AG09319 (cell line): ENCODE measurements at regions not wholly inside any gene's neighbourhood (a gene's known extent, or its start where the extent isn't known, plus 50 kb on each side); places are given as distances from the start of the nearest gene placed in this dataset.

ENCODE experiments used
- DNase-seq: peaks from one replicate; pipeline ENCODE4 v3.0.0-alpha.2; 2010; ENCODE audit warnings: low read depth; ENCODE audit errors: extremely low read depth
- TF ChIP-seq, protein P1 (sequence below): IDR thresholded peaks from 2 replicates; pipeline ENCODE4 v1.5.1; 2011; ENCODE audit warnings: low read depth, mild to moderate bottlenecking, inconsistent platforms, low read length, moderate library complexity

GRCh38 chr21:15406791-15407190, 323.0 kb upstream of the USP25 start:
- DNase-seq: no peak
- TF ChIP-seq, protein P1, sequence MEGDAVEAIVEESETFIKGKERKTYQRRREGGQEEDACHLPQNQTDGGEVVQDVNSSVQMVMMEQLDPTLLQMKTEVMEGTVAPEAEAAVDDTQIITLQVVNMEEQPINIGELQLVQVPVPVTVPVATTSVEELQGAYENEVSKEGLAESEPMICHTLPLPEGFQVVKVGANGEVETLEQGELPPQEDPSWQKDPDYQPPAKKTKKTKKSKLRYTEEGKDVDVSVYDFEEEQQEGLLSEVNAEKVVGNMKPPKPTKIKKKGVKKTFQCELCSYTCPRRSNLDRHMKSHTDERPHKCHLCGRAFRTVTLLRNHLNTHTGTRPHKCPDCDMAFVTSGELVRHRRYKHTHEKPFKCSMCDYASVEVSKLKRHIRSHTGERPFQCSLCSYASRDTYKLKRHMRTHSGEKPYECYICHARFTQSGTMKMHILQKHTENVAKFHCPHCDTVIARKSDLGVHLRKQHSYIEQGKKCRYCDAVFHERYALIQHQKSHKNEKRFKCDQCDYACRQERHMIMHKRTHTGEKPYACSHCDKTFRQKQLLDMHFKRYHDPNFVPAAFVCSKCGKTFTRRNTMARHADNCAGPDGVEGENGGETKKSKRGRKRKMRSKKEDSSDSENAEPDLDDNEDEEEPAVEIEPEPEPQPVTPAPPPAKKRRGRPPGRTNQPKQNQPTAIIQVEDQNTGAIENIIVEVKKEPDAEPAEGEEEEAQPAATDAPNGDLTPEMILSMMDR: no peak

GRCh38 chr21:15407585-15407984, 322.2 kb upstream of the USP25 start:
- TF ChIP-seq, protein P1: no peak
- DNase-seq: no peak

GRCh38 chr21:15408089-15408488, 321.7 kb upstream of the USP25 start:
- TF ChIP-seq, protein P1: no peak
- DNase-seq: no peak

DNA sequence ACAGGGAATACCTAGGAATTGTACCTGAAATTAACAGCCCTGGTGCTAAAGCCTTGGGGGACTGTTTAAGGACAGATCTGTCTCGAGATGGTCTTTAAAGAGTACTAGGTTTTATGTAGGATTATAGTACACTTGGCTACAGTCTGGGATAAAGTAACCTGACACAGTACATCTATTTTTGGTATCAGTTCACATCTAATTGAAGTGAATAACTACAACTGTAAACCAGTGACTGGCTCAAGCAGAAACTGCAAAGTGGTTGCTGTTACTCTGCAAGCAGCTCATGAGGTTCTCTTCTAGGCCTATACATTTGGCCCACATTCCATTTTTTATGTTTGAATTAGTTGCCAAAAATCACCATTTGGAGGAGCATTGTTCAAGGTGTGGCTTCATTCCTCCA, 320.8 kb upstream of the USP25 start:
- no peak for DNase-seq
- TF ChIP-seq, protein P1: no peak

DNA sequence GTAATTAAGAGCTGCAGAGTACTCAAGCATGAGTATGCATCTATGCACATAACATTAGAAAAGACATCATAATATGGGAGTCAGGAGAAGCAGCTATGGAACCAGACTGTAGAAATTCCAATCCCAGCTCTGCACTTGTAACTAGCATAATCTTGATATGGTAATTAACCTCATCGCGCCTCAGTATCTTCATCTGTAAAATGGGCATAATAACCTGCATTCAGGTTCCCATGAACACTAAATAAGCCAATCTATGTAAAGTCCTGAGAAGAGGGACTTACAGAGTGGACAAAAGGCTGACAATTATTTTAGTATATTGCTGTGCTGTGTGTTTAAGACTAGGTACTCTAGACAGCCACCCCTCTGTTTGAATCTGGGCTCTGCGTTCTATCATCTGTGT, 318.9 kb upstream of the USP25 start:
- no peak for DNase-seq
- TF ChIP-seq, protein P1: no peak

GRCh38 chr21:15414057-15414456, 315.7 kb upstream of the USP25 start:
- no peak for DNase-seq
- TF ChIP-seq, protein P1: no peak

DNA sequence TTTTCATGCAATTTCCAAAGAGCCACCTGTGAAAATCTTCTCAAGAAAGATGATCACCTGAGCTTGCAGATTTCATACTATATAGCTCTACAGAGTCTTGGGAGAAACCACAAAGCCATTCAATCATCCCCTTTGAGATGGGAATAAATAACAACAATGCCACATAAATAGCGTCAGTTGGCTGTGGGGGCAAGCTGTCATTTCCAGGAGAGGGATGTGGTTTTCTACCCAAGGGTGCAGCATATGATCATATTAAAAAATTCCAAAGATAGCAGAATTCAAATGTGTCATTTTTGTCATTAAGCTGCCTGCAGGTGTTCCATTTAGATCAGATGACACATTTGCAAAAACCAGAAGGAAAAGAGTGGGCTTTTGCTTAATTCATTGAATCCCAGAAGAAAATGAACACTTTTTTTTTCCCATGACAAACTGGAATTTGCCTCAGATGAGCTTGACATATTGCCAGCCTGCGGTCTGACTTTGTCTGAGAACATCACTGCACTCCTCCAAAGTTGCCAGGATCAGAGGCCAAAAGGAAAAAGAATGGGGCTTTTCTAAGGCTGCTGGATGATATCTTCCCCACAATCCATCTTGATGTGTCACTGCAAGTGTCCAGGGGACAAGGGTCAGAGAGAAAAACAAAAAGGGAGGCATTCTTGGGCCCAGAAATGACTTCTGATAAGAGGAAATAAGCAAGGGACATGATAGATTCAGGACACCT, 314.1 kb upstream of the USP25 start:
- TF ChIP-seq, protein P1: no peak
- DNase-seq: no peak
